NCI-H2171 (cell line): ENCODE measurements at regions not wholly inside any gene's neighbourhood (a gene's known extent, or its start where the extent isn't known, plus 50 kb on each side); places are given as distances from the start of the nearest gene placed in this dataset.

Source experiments
- DNase-seq: peaks from one replicate; lab custom pipeline; 2025; lab: John Stamatoyannopoulos, UW

DNA sequence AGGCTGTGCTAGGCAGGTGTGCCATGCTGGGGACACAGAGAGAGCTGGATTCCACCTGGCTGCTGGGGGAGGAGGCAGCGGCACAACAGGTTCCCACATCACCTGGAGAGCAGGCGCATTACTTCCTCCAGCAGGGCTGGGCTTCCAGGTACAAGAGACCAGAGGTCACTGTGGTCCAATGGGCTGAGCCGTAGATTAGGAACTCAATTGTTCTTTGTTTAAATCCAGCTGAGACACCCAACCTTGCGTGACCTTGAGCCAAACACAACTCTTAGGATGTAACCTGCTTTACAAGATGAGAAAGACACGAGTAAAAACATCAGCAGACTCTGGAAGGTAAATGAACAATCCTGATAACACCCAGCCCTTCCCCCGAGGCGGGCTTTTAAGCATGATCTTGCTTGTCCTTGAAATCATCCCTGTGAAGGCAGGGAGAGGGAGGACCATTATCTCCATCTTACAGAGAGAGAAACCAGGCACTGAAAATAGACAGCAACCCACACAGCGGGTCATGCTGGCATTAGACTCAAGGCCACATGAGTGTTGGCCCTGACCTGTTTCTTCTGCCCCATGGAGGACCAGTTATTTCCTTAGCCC is 216.5 kb upstream of the RREB1 start:
- DNase-seq = no peak

DNA sequence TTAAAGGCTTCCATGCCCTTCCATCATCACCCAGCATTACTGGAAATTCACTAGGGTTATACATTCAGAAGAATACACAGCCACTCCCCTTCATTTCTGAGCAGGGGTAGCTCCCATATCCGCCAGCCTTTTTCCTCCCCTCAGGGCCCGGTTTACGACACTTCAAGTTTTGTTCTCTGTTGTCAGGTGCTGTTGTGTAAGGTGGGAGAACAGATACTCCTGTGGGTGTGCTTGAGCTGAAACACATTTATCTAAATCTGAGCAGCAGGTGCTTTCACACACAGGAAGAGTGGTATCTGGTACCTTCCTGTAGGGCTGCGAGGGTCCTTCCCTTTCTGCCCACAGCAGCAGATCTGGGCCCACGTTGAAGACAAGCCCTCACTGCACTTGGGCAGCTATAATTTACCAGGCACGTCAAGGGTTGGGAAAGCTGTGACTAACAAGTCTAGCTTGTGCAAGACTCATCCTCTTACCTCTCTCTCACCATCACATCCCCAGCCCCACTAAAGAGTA is 215.8 kb upstream of the RREB1 start:
- DNase-seq = no peak

DNA sequence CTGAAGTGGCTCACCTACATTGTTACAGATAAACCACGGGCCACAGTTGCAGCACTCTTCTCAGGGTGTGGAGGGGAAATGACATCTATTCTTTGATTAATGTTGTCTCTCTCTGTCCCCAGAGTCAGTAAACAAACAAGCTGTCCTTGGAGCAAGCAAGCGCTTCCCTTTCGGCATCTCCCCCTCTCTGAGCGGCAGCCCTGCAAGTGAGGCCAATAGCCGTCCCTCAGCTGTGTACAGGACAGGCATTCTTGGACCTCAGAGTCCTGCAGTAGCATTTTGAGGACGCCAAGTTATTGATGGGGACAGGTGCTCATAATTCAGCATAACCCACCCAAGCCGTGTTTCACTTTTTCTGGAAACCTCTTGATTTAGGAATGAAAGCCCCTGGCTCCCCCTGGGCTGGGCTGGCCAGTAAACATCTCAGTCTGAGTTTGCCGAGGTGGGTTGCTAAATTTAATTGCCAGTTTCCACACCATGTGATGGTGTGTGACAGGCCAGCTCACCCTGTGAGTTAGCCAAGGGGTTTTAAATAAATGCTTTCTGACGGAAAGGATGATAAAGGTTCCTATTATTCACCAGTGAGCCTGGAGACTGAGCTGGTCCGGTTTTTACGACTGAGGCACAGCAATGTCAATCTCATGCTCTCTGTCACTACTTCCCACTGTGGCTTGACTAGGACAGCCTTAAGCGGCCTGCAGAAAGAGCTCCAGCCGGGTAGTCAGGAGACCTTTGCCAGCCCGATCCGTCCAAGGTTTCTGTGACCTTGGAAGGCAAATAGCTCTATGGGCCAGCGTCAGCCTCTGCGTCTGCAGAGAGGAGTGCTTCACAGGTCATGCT is 214.8 kb upstream of the RREB1 start:
- DNase-seq = no peak

DNA sequence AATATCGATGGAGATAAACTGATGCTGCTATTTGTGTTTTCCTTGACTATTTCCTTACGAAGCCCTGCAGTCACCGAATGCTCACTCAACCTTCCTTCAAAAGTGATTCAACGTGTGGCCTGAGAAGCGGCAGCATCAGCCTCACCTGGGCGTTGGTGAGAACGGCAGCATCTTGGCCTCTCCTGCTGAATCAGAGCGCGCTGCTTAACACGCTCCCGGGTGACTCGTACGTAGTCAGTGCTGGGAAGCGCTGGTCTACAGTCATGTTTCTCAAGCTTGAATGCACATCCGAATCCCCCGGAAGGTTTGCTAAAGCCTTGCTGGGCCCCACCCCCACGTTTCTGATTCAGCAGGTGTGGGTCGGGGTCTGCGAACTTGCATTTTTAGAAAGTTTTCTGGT is 214.1 kb upstream of the RREB1 start:
- DNase-seq = no peak

- DNase-seq = no peak
Measured at GRCh38 chr6:6895929-6896328, 211.8 kb upstream of the RREB1 start.

DNA sequence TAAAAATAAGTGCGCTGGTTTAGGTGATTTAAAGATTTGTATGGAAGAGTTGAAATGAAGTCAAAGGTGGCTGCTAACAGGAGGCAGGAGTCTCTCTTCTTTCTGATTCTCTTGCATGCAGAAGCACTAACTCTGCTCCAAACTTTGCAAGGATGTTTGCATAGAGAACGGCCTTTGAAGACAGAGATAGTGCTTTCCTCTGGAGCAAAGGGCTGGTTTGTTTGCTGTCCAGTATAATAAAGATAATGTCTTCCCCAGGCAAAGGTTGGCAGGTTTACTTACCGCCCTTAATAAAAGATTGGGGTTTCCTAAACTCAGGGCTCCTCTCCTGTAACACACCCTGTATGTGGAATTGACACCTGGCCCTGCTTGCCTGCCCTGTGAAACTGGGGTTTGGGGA is 210.6 kb upstream of the RREB1 start:
- no peak for DNase-seq

DNA sequence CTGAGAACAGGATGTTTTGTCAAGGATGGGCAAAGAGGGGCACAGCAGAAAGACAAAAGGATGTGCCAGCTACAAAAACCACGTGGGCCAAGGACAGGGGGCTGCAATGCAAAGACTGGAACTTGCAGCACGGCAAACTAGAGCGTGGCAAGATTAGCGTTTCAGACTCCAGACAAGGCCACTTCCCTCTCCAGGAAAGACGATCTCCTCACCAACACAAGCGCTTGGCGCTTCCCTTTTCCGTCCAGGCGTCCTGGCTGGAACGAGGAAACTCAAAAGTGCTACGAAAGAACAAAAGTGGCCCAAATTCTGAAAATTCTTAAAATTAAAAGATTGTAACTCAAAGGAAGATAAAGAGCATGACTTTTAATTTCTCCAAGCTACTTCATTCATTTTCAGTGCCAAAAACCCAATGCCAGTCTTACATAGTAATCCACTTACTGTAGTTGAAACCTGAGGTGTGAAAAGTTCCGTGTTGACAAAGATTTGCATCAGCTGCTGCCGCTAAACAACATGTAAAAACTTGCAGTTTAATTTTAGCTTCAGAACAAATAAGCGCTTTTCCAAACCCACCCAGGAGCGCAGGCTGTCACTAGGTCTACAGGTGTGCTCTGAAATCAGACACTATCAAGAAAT is 207.1 kb upstream of the RREB1 start:
- DNase-seq = peak; percentile 61

DNA sequence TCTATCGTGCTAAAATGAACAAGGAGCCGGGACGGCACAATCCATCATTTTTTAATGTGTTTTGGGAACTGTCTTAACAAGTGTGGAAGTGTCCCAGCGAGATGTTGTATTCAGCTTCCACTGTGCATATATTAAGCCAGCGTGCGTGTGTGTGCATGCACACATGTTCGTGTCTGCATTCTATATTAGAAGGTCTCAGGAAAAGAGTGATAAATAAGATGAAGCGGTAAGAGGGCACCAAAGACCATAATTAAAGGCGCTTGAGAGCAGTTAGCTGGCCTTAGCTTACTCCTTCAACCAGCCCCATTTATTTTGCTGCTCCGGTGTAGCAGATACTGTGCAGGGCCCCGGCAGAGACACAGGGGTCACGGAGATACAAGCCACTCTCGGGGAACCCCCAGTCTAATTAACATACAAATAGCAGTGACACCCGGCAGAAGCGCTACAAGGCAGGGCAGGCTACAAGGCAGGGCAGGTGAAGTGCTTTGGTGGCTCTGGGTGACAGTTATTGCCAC is 206.5 kb upstream of the RREB1 start:
- DNase-seq = no peak

GRCh38 chr6:6901945-6902344 is 205.8 kb upstream of the RREB1 start:
- DNase-seq = no peak

- DNase-seq = peak; percentile 58
Measured at GRCh38 chr6:6905961-6906518, 201.7 kb upstream of the RREB1 start.

DNA sequence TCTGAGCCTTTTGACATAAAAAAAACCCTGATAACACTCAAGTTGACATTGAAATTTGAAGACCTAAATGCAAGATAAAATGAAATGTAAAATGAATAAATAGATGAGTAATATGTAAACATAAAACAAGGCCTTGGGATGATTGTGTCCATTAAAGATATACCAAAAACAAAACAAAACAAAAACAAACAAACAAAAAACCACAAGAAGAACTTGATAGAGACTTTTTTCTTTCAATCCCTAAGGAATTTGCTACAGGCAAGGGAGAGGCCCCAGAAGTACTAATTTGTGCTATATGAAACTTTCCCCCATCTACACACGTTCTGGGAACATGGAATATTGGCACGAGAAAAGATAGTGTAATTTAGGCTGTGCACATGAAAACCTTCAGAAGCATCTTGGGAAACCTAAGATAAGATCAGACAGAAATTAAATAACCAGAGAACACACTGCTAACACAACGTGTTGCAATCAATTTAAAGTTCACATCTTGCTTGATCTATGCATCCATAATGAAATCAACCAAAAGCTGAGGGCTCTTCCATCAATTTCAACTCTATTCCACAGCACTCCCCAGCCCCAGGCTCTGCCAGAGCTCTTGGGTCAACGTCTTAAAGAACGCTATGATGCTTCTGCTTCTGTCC is 201.1 kb upstream of the RREB1 start:
- no peak for DNase-seq

- no peak for DNase-seq
Measured at GRCh38 chr6:6907286-6907685, 200.5 kb upstream of the RREB1 start.

DNA sequence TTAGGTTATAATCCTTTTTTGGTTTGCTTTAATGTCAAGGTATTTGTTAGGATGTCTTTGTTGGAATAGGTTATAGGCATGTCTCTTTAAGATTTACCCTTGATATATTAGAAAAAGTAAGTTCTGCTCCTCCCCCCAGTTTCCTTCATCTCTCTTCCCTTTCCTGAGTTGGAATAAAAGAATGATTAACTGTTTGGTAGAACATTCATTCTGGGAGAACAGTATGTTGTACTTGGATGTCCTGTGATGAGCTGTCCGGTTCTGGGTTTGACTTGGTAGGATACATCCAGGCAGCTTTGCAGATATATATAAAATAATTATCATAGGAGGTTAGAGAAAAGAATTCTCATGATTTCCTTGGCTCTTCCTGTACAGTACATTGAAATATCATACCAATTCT is 199.6 kb upstream of the RREB1 start:
- DNase-seq = no peak

GRCh38 chr6:6909111-6909510 is 198.7 kb upstream of the RREB1 start:
- no peak for DNase-seq

- DNase-seq = no peak
Measured at GRCh38 chr6:6910734-6911295, 196.9 kb upstream of the RREB1 start.

- no peak for DNase-seq
Measured at GRCh38 chr6:6911391-6911790, 196.4 kb upstream of the RREB1 start.

- DNase-seq = peak; percentile 57
Measured at GRCh38 chr6:6912817-6913744, 194.7 kb upstream of the RREB1 start.

DNA sequence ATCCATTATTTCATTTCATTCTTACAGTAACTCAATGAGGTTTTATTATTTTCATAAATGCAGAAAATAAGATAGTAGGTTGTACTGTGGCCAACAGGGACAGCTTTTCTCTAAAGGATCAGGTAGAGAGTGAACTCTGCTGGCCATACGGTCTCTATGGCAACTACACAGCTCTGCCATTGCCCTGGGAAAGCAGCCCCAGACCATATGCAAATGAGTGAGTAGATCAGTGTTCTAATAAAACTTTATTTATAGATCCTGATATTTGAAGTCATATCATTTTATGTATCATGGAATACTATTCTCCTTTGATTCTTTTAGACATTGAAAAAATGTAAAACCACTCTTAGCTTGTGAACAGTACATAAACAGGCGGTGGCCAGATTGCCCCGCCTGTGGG is 192.5 kb upstream of the RREB1 start:
- DNase-seq = no peak

DNA sequence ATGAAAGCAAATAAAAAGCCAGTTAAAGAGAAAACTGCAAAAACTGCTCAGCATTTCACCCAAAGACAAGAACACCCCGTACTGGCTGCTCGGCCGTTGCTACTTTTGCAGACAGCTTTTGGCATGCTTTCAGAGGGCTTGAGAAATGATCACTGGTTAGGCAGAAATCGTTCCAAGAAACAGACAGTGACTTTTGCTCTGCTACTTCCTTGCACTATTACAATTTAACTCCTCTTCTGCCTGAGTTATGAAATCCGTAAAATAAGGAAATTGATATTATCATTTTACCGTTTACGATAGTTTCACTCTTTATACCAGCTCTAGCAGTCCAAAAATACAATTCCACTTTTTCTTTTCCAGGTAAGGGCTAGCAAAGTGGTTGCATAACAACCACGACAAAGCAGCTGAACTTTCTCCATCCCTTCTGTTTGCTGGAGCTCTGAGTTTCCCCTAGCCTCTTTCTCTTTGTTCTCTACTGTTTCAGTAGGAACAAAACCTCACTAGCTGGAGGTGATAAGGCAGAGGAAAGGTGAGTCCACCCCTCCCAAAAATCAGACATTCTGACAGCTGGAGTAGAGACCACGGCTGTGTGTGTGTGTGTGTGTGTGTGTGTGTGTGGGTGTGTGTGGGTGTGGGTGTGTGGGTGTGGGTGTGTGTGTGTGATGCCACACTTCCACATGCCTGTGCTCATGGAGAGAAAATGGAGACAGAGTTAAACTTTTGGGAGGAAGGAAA is 191.8 kb upstream of the RREB1 start:
- DNase-seq = no peak

DNA sequence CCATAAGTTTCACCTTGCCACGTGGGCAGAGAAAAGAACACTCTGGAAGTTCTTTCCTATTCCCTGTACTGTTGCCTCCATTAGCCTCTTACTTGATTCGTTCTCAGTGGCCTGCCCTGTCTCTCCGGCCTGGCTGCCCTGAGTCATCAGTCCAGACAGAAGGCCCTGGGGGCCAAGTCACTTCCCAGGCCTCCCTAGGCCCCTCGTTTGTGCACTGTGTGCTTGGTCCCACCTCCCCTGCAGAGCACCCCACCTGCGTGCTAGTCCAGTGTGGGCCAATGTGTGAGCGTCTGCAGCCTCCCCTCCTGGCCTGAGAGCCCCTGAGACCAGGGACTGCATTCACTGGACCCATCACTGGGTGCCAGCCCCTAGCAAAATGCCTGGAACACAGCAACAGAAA is 191.2 kb upstream of the RREB1 start:
- DNase-seq = no peak
